ENCODE measurements at regions not wholly inside any gene's neighbourhood (a gene's known extent, or its start where the extent isn't known, plus 50 kb on each side); places are given as distances from the start of the nearest gene placed in this dataset.

- TF ChIP-seq CTCF (IDR thresholded peaks at IDR 0.05), result no peak
- Histone ChIP-seq H3K27ac (no peak overlapping the region), H3K4me1 (ENCODE audit: control insufficient read depth in 1 of 2, low read depth in 2 of 2) (no peaks in the 10 kb centered on the region), H3K36me3 (no peaks in the 10 kb centered on the region), H3K27me3 (replicated peaks; ENCODE audit: insufficient read depth) (no peaks in the 10 kb centered on the region), H3K4me3 (no peak overlapping the region), H3K9me3 (no peaks in the 10 kb centered on the region)
- ATAC-seq (ENCODE audit: insufficient number of reproducible peaks, low FRiP score, low read depth), result no peak
- DNase-seq (ENCODE audit: low spot score), result no peak
Measured at GRCh38 chr14:36402867-36403266, 82.4 kb upstream of the MBIP start.

GRCh38 chr14:36398463-36399291 lies 78.2 kb upstream of the MBIP start:
- no peak for TF ChIP-seq CTCF (IDR thresholded peaks at IDR 0.05)
- no peaks in the 10 kb centered on the region for H3K36me3 ChIP-seq
- H3K9me3 ChIP-seq, result no peaks in the 10 kb centered on the region
- no peaks in the 10 kb centered on the region for H3K27me3 ChIP-seq (replicated peaks; ENCODE audit: insufficient read depth)
- no peak for ATAC-seq (ENCODE audit: insufficient number of reproducible peaks, low FRiP score, low read depth)
- H3K4me3 ChIP-seq, result no peak overlapping the region
- H3K27ac ChIP-seq, result no peak overlapping the region
- no peaks in the 10 kb centered on the region for H3K4me1 ChIP-seq (ENCODE audit: control insufficient read depth in 1 of 2, low read depth in 2 of 2)
- DNase-seq (ENCODE audit: low spot score), result no peak

GRCh38 chr14:36397357-36397756 lies 76.9 kb upstream of the MBIP start:
- H3K4me1 ChIP-seq (ENCODE audit: control insufficient read depth in 1 of 2, low read depth in 2 of 2), result no peaks in the 10 kb centered on the region
- H3K27ac ChIP-seq, result no peak overlapping the region
- H3K9me3 ChIP-seq, result no peaks in the 10 kb centered on the region
- no peaks in the 10 kb centered on the region for H3K36me3 ChIP-seq
- no peak for TF ChIP-seq CTCF (IDR thresholded peaks at IDR 0.05)
- DNase-seq (ENCODE audit: low spot score), result no peak
- H3K27me3 ChIP-seq (replicated peaks; ENCODE audit: insufficient read depth), result no peaks in the 10 kb centered on the region
- no peak overlapping the region for H3K4me3 ChIP-seq
- no peak for ATAC-seq (ENCODE audit: insufficient number of reproducible peaks, low FRiP score, low read depth)

- no peak for ATAC-seq (ENCODE audit: insufficient number of reproducible peaks, low FRiP score, low read depth)
- Histone ChIP-seq H3K9me3 (no peaks in the 10 kb centered on the region), H3K4me3 (no peak overlapping the region), H3K4me1 (ENCODE audit: control insufficient read depth in 1 of 2, low read depth in 2 of 2) (no peaks in the 10 kb centered on the region), H3K36me3 (no peaks in the 10 kb centered on the region), H3K27ac (no peak overlapping the region), H3K27me3 (replicated peaks; ENCODE audit: insufficient read depth) (no peaks in the 10 kb centered on the region)
- TF ChIP-seq CTCF (IDR thresholded peaks at IDR 0.05), result no peak
- DNase-seq (ENCODE audit: low spot score), result no peak
Measured at GRCh38 chr14:36396798-36397197, 76.4 kb upstream of the MBIP start.

- TF ChIP-seq CTCF (IDR thresholded peaks at IDR 0.05), result no peak
- Histone ChIP-seq H3K9me3 (no peaks in the 10 kb centered on the region), H3K4me3 (no peak overlapping the region), H3K36me3 (no peaks in the 10 kb centered on the region), H3K27me3 (replicated peaks; ENCODE audit: insufficient read depth) (no peaks in the 10 kb centered on the region), H3K27ac (no peak overlapping the region), H3K4me1 (ENCODE audit: control insufficient read depth in 1 of 2, low read depth in 2 of 2) (no peaks in the 10 kb centered on the region)
- DNase-seq (ENCODE audit: low spot score), result no peak
- ATAC-seq (ENCODE audit: insufficient number of reproducible peaks, low FRiP score, low read depth), result no peak
Measured at GRCh38 chr14:36394593-36394992, 74.2 kb upstream of the MBIP start.
